Memory B cell (primary cell): ENCODE measurements at regions not wholly inside any gene's neighbourhood (a gene's known extent, or its start where the extent isn't known, plus 50 kb on each side); places are given as distances from the start of the nearest gene placed in this dataset.

Source experiments
- ATAC-seq: fragments of 150-1000 bp; cut with Tn5 transposase; 2 replicates; pipeline ENCODE4 v1.10.0; 2021; ENCODE audit warnings: low read depth, mild to moderate bottlenecking, moderate library complexity
- DNase-seq, 2 donors: peaks; one replicate each; pipeline ENCODE4 v3.0.0; 2022; ENCODE audit warnings: low spot score in 2 of 2
- H3K27ac Mint-ChIP-seq: one replicate; pipeline ENCODE4 v1.8.0; 2022; ENCODE audit warnings: mild to moderate bottlenecking, moderate library complexity, mixed read lengths
- H3K27me3 Mint-ChIP-seq: one replicate; pipeline ENCODE4 v1.8.0; 2022; ENCODE audit warnings: mixed read lengths
- H3K36me3 Mint-ChIP-seq: one replicate; pipeline ENCODE4 v1.8.0; 2022; ENCODE audit warnings: mild to moderate bottlenecking, mixed read lengths
- H3K4me1 Mint-ChIP-seq: one replicate; pipeline ENCODE4 v1.8.0; 2022; ENCODE audit warnings: mixed read lengths
- H3K4me3 Mint-ChIP-seq: one replicate; pipeline ENCODE4 v1.8.0; 2022; ENCODE audit warnings: mild to moderate bottlenecking, moderate library complexity, mixed read lengths
- H3K9me3 Mint-ChIP-seq: one replicate; pipeline ENCODE4 v1.8.0; 2022; ENCODE audit warnings: mixed read lengths

GRCh38 chr1:81681601-81682266 lies 119.0 kb upstream of the ADGRL2 start:
- Mint-ChIP-seq H3K4me1 (no peaks in the 10 kb centered on the region), H3K9me3 (peaks cover 2% of the 10 kb centered on the region), H3K27me3 (no peaks in the 10 kb centered on the region), H3K36me3 (no peaks in the 10 kb centered on the region), H3K4me3 (no peak overlapping the region), H3K27ac (no peak overlapping the region)
- ATAC-seq (no peak), DNase-seq (no peak)

GRCh38 chr1:81681114-81681513 lies 119.6 kb upstream of the ADGRL2 start:
- DNase-seq (no peak), ATAC-seq (no peak)
- Mint-ChIP-seq H3K27ac (no peak overlapping the region), H3K4me1 (no peaks in the 10 kb centered on the region), H3K4me3 (no peak overlapping the region), H3K36me3 (no peaks in the 10 kb centered on the region), H3K27me3 (no peaks in the 10 kb centered on the region), H3K9me3 (peaks cover 2% of the 10 kb centered on the region)

DNA sequence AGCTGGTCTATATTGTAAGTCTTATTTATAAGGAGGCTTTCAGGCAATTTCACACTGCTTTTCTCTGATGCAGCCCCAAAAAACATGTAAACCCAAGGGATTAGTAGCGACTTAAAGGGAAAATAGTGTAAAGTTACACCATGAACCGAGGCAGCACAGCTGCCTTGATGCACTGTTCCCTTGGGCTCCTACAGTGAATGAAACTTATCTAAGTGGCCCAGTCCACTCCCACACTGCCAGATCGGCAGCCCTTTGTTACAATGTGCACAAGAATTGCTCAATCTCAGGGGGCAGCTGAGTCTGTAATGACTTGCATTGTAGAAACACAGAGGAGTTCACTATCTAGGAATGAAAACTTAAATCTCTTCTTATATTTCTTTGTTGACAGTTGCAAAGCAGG lies 120.8 kb upstream of the ADGRL2 start:
- Mint-ChIP-seq H3K27ac (no peak overlapping the region), H3K36me3 (no peaks in the 10 kb centered on the region), H3K4me3 (no peak overlapping the region), H3K27me3 (no peaks in the 10 kb centered on the region), H3K9me3 (peaks cover 2% of the 10 kb centered on the region), H3K4me1 (no peaks in the 10 kb centered on the region)
- DNase-seq, result no peak
- no peak for ATAC-seq

DNA sequence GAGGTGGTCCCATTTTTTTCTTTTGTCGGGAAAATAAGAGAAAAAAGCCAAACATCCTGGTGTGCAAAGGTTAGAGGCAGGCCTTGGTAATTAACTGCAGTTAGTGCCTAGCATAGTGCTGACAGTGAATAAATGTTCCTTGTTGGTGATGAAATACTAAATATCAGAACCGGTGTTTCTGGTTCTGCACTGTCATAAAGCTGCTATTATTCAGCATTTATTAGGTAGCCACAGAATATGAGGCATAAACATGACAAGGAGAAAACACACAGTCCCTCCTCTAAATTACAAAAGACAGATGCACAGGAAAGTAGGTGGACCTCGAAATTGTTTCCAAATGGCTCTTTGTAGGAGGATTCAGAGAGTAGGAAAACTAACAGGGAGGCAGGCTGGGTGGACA lies 122.0 kb upstream of the ADGRL2 start:
- Mint-ChIP-seq H3K4me3 (no peak overlapping the region), H3K27me3 (no peaks in the 10 kb centered on the region), H3K36me3 (no peaks in the 10 kb centered on the region), H3K27ac (no peak overlapping the region), H3K9me3 (no peaks in the 10 kb centered on the region), H3K4me1 (no peaks in the 10 kb centered on the region)
- ATAC-seq (no peak), DNase-seq (no peak)

DNA sequence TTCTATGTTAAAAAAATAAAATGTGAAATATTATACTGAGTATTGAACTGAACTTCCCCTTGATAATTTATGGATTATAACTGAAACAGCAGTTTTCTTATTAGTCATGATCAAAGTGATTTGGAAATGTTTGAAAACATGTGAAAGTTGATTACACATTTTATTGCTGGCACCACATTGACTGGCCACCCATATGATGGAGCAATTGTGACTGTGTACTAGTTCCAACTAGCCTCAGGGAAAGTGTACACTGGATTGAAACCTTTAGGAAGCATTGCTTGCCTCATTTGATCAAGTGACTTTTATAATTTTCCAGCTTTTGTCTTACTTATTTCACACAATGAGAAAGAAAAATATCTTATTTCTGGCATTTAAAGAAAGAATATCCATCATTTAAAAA lies 128.0 kb upstream of the ADGRL2 start:
- Mint-ChIP-seq H3K27me3 (no peaks in the 10 kb centered on the region), H3K27ac (no peak overlapping the region), H3K36me3 (no peaks in the 10 kb centered on the region), H3K4me1 (no peaks in the 10 kb centered on the region), H3K4me3 (no peak overlapping the region), H3K9me3 (no peaks in the 10 kb centered on the region)
- no peak for ATAC-seq
- DNase-seq, result no peak

DNA sequence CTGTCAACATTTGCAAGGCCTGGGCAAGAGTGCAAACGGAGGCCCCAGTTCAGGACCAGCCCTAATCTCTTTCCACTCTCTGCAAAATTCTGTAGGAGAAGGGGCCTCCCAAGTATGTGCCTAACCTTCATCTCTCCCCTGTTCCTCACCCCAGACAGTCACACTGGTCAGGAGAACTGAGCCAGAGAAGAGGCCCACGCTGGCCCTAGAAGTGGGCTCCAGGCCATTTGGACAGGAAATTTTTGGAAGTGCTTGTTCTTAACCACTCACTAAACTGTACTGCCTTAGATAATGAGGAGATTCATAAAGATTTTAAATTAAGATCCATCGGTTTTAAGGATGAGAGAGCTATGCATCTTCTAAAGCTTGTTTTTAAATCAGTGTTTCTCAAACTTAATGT lies 129.7 kb upstream of the ADGRL2 start:
- Mint-ChIP-seq H3K9me3 (no peaks in the 10 kb centered on the region), H3K4me1 (no peaks in the 10 kb centered on the region), H3K27ac (no peak overlapping the region), H3K36me3 (no peaks in the 10 kb centered on the region), H3K27me3 (no peaks in the 10 kb centered on the region), H3K4me3 (no peak overlapping the region)
- DNase-seq (no peak), ATAC-seq (no peak)

- ATAC-seq (no peak), DNase-seq (no peak)
- Mint-ChIP-seq H3K36me3 (no peaks in the 10 kb centered on the region), H3K9me3 (no peaks in the 10 kb centered on the region), H3K27ac (no peak overlapping the region), H3K4me1 (no peaks in the 10 kb centered on the region), H3K4me3 (no peak overlapping the region), H3K27me3 (no peaks in the 10 kb centered on the region)
These were observed 130.4 kb upstream of the ADGRL2 start for GRCh38 chr1:81670286-81670685.

GRCh38 chr1:81666586-81666985 lies 134.1 kb upstream of the ADGRL2 start:
- H3K27ac Mint-ChIP-seq, result no peak overlapping the region
- no peaks in the 10 kb centered on the region for H3K27me3 Mint-ChIP-seq
- no peaks in the 10 kb centered on the region for H3K9me3 Mint-ChIP-seq
- no peaks in the 10 kb centered on the region for H3K36me3 Mint-ChIP-seq
- DNase-seq (no peak), ATAC-seq (no peak)
- no peaks in the 10 kb centered on the region for H3K4me1 Mint-ChIP-seq
- no peak overlapping the region for H3K4me3 Mint-ChIP-seq

GRCh38 chr1:81664341-81664740 lies 136.4 kb upstream of the ADGRL2 start:
- Mint-ChIP-seq H3K9me3 (no peaks in the 10 kb centered on the region), H3K27ac (no peak overlapping the region), H3K27me3 (no peaks in the 10 kb centered on the region), H3K36me3 (no peaks in the 10 kb centered on the region), H3K4me1 (no peaks in the 10 kb centered on the region), H3K4me3 (no peak overlapping the region)
- ATAC-seq (no peak), DNase-seq (no peak)

DNA sequence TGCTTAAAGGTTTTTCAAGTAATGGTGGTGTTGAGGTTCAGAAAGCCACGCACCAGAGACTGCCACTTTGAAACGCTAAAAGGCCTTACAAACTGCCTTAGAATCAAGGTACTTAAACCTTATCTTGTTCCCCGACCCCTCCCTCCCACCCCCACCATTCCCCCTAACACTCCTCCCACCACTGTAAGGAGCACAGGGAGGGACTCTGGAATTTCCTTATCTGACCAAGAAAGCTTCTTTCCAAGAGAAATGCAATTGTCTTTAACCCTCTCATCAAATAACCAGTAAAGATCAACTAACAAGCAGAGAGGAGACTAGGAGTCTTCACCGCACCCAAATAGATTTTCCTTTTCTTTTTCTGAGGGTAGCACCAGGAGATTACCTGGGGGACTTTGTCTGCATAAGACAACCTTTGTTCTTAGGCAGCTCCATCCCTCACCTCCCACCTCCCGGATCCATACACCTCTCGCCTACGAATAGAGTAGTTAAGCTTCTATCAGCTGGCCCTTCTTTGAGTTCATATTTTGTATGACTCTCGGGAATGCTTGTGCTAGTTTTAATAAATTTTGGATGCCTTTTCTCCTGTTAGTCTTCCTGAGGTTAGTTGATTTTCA lies 137.7 kb upstream of the ADGRL2 start:
- Mint-ChIP-seq H3K27ac (no peak overlapping the region), H3K4me3 (no peak overlapping the region), H3K9me3 (no peaks in the 10 kb centered on the region), H3K27me3 (no peaks in the 10 kb centered on the region), H3K36me3 (no peaks in the 10 kb centered on the region), H3K4me1 (no peaks in the 10 kb centered on the region)
- no peak for ATAC-seq
- DNase-seq, result no peak

- H3K36me3 Mint-ChIP-seq, result no peaks in the 10 kb centered on the region
- no peak for DNase-seq
- no peak overlapping the region for H3K4me3 Mint-ChIP-seq
- no peak for ATAC-seq
- no peak overlapping the region for H3K27ac Mint-ChIP-seq
- H3K27me3 Mint-ChIP-seq, result no peaks in the 10 kb centered on the region
- no peaks in the 10 kb centered on the region for H3K4me1 Mint-ChIP-seq
- peaks cover 3% of the 10 kb centered on the region for H3K9me3 Mint-ChIP-seq
These were observed 140.4 kb upstream of the ADGRL2 start for GRCh38 chr1:81660286-81660685.

- no peak for ATAC-seq
- Mint-ChIP-seq H3K36me3 (no peaks in the 10 kb centered on the region), H3K9me3 (peaks cover 3% of the 10 kb centered on the region), H3K27ac (no peak overlapping the region), H3K4me1 (no peaks in the 10 kb centered on the region), H3K27me3 (peaks cover 3% of the 10 kb centered on the region), H3K4me3 (no peak overlapping the region)
- no peak for DNase-seq
These were observed 146.1 kb upstream of the ADGRL2 start for GRCh38 chr1:81654657-81655056.

DNA sequence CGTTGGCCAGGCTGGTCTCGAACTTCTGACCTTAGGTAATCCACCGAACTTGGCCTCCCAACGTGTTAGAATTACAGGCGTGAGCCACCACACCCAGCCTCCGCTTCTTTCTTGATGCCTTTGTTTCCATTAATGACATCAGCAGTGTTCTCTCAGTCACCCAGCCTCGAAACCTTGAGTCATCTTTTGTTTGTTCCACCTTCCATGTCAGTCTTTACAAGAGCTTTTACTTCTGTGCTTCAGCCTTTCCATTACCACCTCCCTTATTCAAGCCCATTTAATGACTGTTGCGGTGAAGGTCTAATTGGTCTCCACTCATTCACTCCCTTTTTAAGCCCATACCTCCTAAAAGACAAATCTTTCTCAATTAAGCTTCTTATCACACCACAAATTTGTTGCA lies 146.6 kb upstream of the ADGRL2 start:
- Mint-ChIP-seq H3K9me3 (peaks cover 3% of the 10 kb centered on the region), H3K4me1 (no peaks in the 10 kb centered on the region), H3K27me3 (peaks cover 3% of the 10 kb centered on the region), H3K4me3 (no peak overlapping the region), H3K27ac (no peak overlapping the region), H3K36me3 (no peaks in the 10 kb centered on the region)
- DNase-seq (no peak), ATAC-seq (no peak)

DNA sequence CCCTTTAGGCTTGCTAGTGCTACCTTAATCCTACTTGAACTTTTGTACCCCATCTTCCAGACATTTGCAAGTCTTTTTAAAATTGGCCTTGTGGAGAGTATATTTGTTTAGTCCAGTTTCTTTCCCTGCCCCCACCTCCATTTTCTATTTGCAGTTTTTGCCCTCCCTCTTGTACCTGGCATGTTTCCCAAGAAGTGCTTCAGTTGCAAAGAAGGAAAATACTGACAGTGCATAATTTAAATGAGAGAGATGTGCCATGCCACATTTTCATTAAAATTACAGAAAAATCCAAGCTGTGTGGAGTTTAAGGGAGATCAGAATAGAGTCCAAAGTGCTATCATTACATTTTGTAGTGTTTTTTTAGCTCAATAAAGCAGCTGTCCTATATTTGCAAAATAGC lies 150.0 kb upstream of the ADGRL2 start:
- DNase-seq, result no peak
- H3K4me1 Mint-ChIP-seq, result no peaks in the 10 kb centered on the region
- no peak overlapping the region for H3K27ac Mint-ChIP-seq
- H3K9me3 Mint-ChIP-seq, result peaks cover 3% of the 10 kb centered on the region
- H3K27me3 Mint-ChIP-seq, result peaks cover 3% of the 10 kb centered on the region
- no peaks in the 10 kb centered on the region for H3K36me3 Mint-ChIP-seq
- no peak for ATAC-seq
- H3K4me3 Mint-ChIP-seq, result no peak overlapping the region

GRCh38 chr1:81635816-81636215 lies 164.9 kb upstream of the ADGRL2 start:
- Mint-ChIP-seq H3K9me3 (peaks cover 4% of the 10 kb centered on the region), H3K27me3 (peaks cover 2% of the 10 kb centered on the region), H3K27ac (no peak overlapping the region), H3K4me1 (no peaks in the 10 kb centered on the region), H3K4me3 (no peak overlapping the region), H3K36me3 (no peaks in the 10 kb centered on the region)
- no peak for ATAC-seq
- DNase-seq, result no peak
